ENCODE measurements at regions not wholly inside any gene's neighbourhood (a gene's known extent, or its start where the extent isn't known, plus 50 kb on each side); places are given as distances from the start of the nearest gene placed in this dataset.

- intact Hi-C loops (cut with DNase I) = no loop called here
- TF ChIP-seq EP300 (IDR thresholded peaks at IDR 0.05) = no peak
- no peak for TF ChIP-seq POLR2AphosphoS5 (IDR thresholded peaks at IDR 0.05)
- no peak for TF ChIP-seq CTCF (IDR thresholded peaks at IDR 0.05)
- TF ChIP-seq POLR2A (IDR thresholded peaks at IDR 0.05) = no peak
- no peaks in the 10 kb centered on the region for H3K27me3 ChIP-seq
- H3K36me3 ChIP-seq = no peaks in the 10 kb centered on the region
- H3K4me1 ChIP-seq = peaks cover 0 to 89% (median 79%) of the 10 kb centered on the region in 4 donors
- H3K9me3 ChIP-seq = no peaks in the 10 kb centered on the region
- H3K4me3 ChIP-seq = no peak overlapping the region
- WGBS, 2 donors = 78% methylated on average over 3 of the region's 3 CpGs
- no peak overlapping the region for H3K27ac ChIP-seq
- DNase-seq = no peak
Observed at GRCh38 chr7:131015657-131015958, 281.6 kb upstream of the KLF14 start.

- TF ChIP-seq EP300 (IDR thresholded peaks at IDR 0.05) = no peak
- no peak for TF ChIP-seq CTCF (IDR thresholded peaks at IDR 0.05)
- no peak for TF ChIP-seq POLR2A (IDR thresholded peaks at IDR 0.05)
- no peak for TF ChIP-seq POLR2AphosphoS5 (IDR thresholded peaks at IDR 0.05)
- no peaks in the 10 kb centered on the region for H3K36me3 ChIP-seq
- no peak overlapping the region for H3K27ac ChIP-seq
- H3K4me1 ChIP-seq = peaks cover 0 to 89% (median 77%) of the 10 kb centered on the region in 4 donors
- H3K27me3 ChIP-seq = no peaks in the 10 kb centered on the region
- intact Hi-C loops (cut with DNase I) = no loop called here
- WGBS, 2 donors = 51 to 75% methylated on average over 1 of the region's 1 CpG
- H3K4me3 ChIP-seq = no peak overlapping the region
- H3K9me3 ChIP-seq = no peaks in the 10 kb centered on the region
- no peak for DNase-seq
Observed at GRCh38 chr7:131016230-131016629, 282.2 kb upstream of the KLF14 start.

GRCh38 chr7:131019351-131019750 is 285.3 kb upstream of the KLF14 start:
- peaks cover 0 to 67% (median 53%) of the 10 kb centered on the region in 4 donors for H3K4me1 ChIP-seq
- H3K4me3 ChIP-seq = no peak overlapping the region
- no peak for DNase-seq
- no peaks in the 10 kb centered on the region for H3K27me3 ChIP-seq
- no peak for TF ChIP-seq CTCF (IDR thresholded peaks at IDR 0.05)
- TF ChIP-seq POLR2A (IDR thresholded peaks at IDR 0.05) = no peak
- TF ChIP-seq EP300 (IDR thresholded peaks at IDR 0.05) = no peak
- no peak for TF ChIP-seq POLR2AphosphoS5 (IDR thresholded peaks at IDR 0.05)
- no peaks in the 10 kb centered on the region for H3K36me3 ChIP-seq
- no peak overlapping the region for H3K27ac ChIP-seq
- H3K9me3 ChIP-seq = no peaks in the 10 kb centered on the region
- 88 to 90% methylated on average over 1 of the region's 1 CpG for WGBS, 2 donors
- intact Hi-C loops (cut with DNase I) = no loop called here

- WGBS, 2 donors = 79 to 80% methylated on average over 7 of the region's 7 CpGs
- Histone ChIP-seq H3K9me3 (no peaks in the 10 kb centered on the region), H3K4me3 (no peak overlapping the region), H3K4me1 (peaks cover 0 to 60% (median 47%) of the 10 kb centered on the region in 4 donors), H3K27me3 (no peaks in the 10 kb centered on the region), H3K27ac (no peak overlapping the region), H3K36me3 (no peaks in the 10 kb centered on the region)
- DNase-seq = no peak
- intact Hi-C loops (cut with DNase I) = no loop called here
- TF ChIP-seq POLR2AphosphoS5 (IDR thresholded peaks at IDR 0.05) (no peak), EP300 (IDR thresholded peaks at IDR 0.05) (no peak), POLR2A (IDR thresholded peaks at IDR 0.05) (no peak)
Observed at GRCh38 chr7:131020759-131021261, 286.8 kb upstream of the KLF14 start.

GRCh38 chr7:131021460-131021859 is 287.5 kb upstream of the KLF14 start:
- H3K4me1 ChIP-seq = peaks cover 0 to 62% (median 46%) of the 10 kb centered on the region in 4 donors
- no peaks in the 10 kb centered on the region for H3K36me3 ChIP-seq
- intact Hi-C loops (cut with DNase I) = no loop called here
- H3K27ac ChIP-seq = no peak overlapping the region
- no peaks in the 10 kb centered on the region for H3K27me3 ChIP-seq
- no peak for DNase-seq
- 81 to 85% methylated on average over 5 of the region's 5 CpGs for WGBS, 2 donors
- no peak for TF ChIP-seq EP300 (IDR thresholded peaks at IDR 0.05)
- TF ChIP-seq POLR2AphosphoS5 (IDR thresholded peaks at IDR 0.05) = peak in 1 of 4 donors; percentile 2
- no peak overlapping the region for H3K4me3 ChIP-seq
- no peaks in the 10 kb centered on the region for H3K9me3 ChIP-seq

GRCh38 chr7:131021902-131022301 is 287.9 kb upstream of the KLF14 start:
- intact Hi-C loops (cut with DNase I) = no loop called here
- Histone ChIP-seq H3K27ac (no peak overlapping the region), H3K36me3 (no peaks in the 10 kb centered on the region), H3K4me1 (peaks cover 0 to 62% (median 45%) of the 10 kb centered on the region in 4 donors), H3K4me3 (no peak overlapping the region), H3K9me3 (no peaks in the 10 kb centered on the region), H3K27me3 (no peaks in the 10 kb centered on the region)
- TF ChIP-seq CTCF (IDR thresholded peaks at IDR 0.05) (no peak), POLR2A (IDR thresholded peaks at IDR 0.05) (no peak), EP300 (IDR thresholded peaks at IDR 0.05) (no peak), POLR2AphosphoS5 (IDR thresholded peaks at IDR 0.05) (no peak)
- no peak for DNase-seq
- 78 to 81% methylated on average over 8 of the region's 8 CpGs for WGBS, 2 donors

All from sigmoid colon (tissue), 6 donors.